ENCODE measurements at regions not wholly inside any gene's neighbourhood (a gene's known extent, or its start where the extent isn't known, plus 50 kb on each side); places are given as distances from the start of the nearest gene placed in this dataset.
A peak's percentile ranks its signal among the peaks of the same experiment; 100 is the strongest.

GRCh38 chr16:87012954-87013938 is 303.9 kb downstream of the C16orf95 start:
- peaks cover 5% of the 10 kb centered on the region for H3K4me1 Mint-ChIP-seq
- DNase-seq (no peak), ATAC-seq (no peak)
- no peaks in the 10 kb centered on the region for H3K9me3 Mint-ChIP-seq
- H3K4me3 Mint-ChIP-seq, result no peak overlapping the region
- H3K27me3 Mint-ChIP-seq, result peaks cover 20% of the 10 kb centered on the region
- no peak overlapping the region for H3K27ac Mint-ChIP-seq

- peaks cover 5% of the 10 kb centered on the region for H3K4me1 Mint-ChIP-seq
- peaks cover 26% of the 10 kb centered on the region for H3K27me3 Mint-ChIP-seq
- DNase-seq (no peak), ATAC-seq (no peak)
- no peak overlapping the region for H3K4me3 Mint-ChIP-seq
- no peaks in the 10 kb centered on the region for H3K9me3 Mint-ChIP-seq
- no peak overlapping the region for H3K27ac Mint-ChIP-seq
Measured at GRCh38 chr16:87014112-87014511, 303.1 kb downstream of the C16orf95 start.

DNA sequence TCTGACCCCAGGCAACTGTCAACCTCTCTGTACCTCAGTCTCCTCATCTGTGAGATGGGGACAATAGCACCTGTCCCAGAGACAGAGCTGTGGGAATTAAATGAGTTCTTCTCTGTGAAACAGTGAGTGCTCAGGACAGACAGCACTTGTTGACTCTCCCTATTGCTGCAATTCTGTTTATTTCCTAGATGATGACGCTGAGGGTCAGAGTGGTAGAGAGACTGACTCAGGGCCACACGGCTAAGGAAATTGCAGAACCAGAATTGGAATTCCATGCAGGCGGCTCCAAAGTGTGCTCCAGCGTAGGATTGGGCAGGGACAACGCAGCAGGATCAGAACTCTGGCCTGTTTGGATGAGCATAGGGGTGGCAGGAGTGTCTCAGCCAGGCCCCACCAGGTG is 302.2 kb downstream of the C16orf95 start:
- Mint-ChIP-seq H3K9me3 (no peaks in the 10 kb centered on the region), H3K4me3 (no peak overlapping the region), H3K27me3 (peaks cover 27% of the 10 kb centered on the region), H3K27ac (no peak overlapping the region), H3K4me1 (peaks cover 5% of the 10 kb centered on the region)
- ATAC-seq, result no peak
- DNase-seq, result no peak

DNA sequence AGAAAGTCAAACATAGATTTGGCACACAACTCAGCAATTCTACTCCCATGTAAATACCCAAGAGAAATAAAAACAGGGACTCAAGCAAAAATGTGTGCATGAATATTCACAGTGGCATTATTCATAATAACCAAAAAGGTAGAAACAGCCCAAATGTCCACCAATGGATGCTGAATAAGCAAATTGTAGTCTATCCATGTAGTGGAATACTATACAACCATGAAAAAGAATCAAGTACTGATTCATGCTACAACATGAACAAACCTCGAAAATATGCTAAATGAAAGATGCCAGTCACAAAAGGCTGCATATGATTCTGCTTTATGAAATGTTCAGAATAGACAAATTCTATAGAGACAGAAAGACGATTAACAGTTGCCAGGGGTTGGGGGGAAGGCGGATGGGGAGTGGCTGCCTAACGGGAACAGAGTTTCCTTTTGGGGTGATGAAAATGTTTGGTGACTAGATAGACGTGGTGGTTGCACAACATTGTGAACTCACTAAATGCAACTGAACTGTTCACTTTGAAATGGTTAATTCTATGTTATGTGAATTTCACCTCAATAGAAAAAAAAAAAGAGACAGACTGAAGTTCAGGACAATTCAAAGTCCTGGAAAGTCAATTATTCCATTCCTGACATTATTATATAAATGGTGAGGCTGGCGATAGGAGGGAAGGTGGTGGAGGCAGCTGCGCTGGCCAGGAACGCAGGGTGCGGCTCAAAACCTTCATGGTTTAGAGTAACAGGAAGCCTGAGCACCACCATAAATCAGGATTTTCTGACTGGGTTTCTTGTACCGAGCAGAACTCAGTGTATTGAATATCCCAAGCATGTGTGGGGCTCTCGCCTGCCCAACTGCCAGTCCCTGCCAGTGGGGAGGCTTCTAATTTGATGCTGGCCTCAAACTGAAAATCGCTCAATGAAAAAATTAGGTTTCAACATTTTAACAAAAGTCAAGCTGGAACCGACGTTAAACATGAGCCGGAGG is 300.9 kb downstream of the C16orf95 start:
- Mint-ChIP-seq H3K4me1 (peaks cover 5% of the 10 kb centered on the region), H3K4me3 (no peak overlapping the region), H3K9me3 (no peaks in the 10 kb centered on the region), H3K27ac (peak overlapping the region in 1 of 2 donors; percentile 6), H3K27me3 (peaks cover 35% of the 10 kb centered on the region)
- ATAC-seq (no peak), DNase-seq (no peak)

- H3K9me3 Mint-ChIP-seq, result no peaks in the 10 kb centered on the region
- peak overlapping the region in 1 of 2 donors; percentile 27 for H3K27ac Mint-ChIP-seq
- peaks cover 5% of the 10 kb centered on the region for H3K4me1 Mint-ChIP-seq
- no peak overlapping the region for H3K4me3 Mint-ChIP-seq
- peaks cover 35% of the 10 kb centered on the region for H3K27me3 Mint-ChIP-seq
- ATAC-seq (peak; percentile 56), DNase-seq (no peak)
Measured at GRCh38 chr16:87017371-87018012, 299.7 kb downstream of the C16orf95 start.

DNA sequence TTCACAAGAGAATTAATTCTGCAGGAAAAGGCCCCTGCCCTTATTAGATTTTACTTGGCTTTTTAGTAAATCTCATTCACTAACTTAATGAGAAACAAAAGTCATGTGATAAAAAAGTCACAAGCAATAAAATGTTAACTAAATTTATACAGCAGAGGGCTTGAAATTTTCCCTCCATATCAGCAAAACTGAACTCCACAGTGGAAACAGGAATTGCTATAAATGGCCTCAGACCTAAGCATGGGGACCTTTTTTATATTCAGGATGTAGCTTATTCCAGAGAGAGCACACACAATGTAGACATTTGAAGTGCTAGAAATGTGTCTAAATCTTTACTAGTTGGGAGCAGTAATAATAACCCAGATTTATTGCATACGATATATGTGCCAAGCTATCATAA is 291.5 kb downstream of the C16orf95 start:
- Mint-ChIP-seq H3K4me1 (no peaks in the 10 kb centered on the region), H3K9me3 (no peaks in the 10 kb centered on the region), H3K4me3 (no peak overlapping the region), H3K27me3 (peaks cover 9% of the 10 kb centered on the region), H3K27ac (no peak overlapping the region)
- ATAC-seq, result no peak
- no peak for DNase-seq

DNA sequence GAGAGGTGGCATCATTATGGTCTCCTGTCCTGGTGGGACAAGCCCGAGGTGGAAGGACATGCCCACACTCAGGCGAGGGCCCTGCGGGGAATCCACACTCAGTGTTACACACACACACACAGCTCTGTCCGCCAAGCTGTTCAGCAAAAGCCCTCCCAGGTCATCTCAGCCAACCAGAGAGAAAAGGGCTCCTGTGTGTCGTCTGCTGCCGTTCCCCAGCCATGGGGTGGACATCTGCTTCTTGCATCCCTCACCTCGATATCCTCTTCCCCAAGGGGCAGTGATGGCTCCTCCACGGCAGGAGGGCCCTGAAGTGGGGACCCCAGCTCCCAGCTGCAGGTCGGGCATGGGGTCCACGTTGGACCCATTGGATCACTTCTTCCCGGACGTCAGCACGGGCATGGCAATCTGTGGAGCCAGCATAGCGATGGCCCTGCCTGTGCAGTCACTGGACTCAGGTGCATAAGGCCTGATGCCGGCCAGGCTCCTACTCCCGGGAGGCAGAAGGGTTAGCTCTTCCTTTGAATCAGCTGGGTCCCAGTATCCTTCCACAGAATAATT is 290.1 kb downstream of the C16orf95 start:
- ATAC-seq (no peak), DNase-seq (no peak)
- H3K27ac Mint-ChIP-seq, result no peak overlapping the region
- no peaks in the 10 kb centered on the region for H3K4me1 Mint-ChIP-seq
- H3K4me3 Mint-ChIP-seq, result no peak overlapping the region
- peaks cover 0 to 8% of the 10 kb centered on the region in 2 donors for H3K9me3 Mint-ChIP-seq
- peaks cover 7% of the 10 kb centered on the region for H3K27me3 Mint-ChIP-seq

- Mint-ChIP-seq H3K4me1 (no peaks in the 10 kb centered on the region), H3K27me3 (peaks cover 7% of the 10 kb centered on the region), H3K4me3 (no peak overlapping the region), H3K27ac (no peak overlapping the region), H3K9me3 (peaks cover 0 to 8% of the 10 kb centered on the region in 2 donors)
- ATAC-seq, result no peak
- DNase-seq, result no peak
Measured at GRCh38 chr16:87028481-87029320, 288.5 kb downstream of the C16orf95 start.

GRCh38 chr16:87032554-87032953 is 284.6 kb downstream of the C16orf95 start:
- peaks cover under 1% of the 10 kb centered on the region for H3K27me3 Mint-ChIP-seq
- H3K9me3 Mint-ChIP-seq, result peaks cover 0 to 8% of the 10 kb centered on the region in 2 donors
- no peak overlapping the region for H3K4me3 Mint-ChIP-seq
- no peak overlapping the region for H3K27ac Mint-ChIP-seq
- ATAC-seq (no peak), DNase-seq (no peak)
- no peaks in the 10 kb centered on the region for H3K4me1 Mint-ChIP-seq

DNA sequence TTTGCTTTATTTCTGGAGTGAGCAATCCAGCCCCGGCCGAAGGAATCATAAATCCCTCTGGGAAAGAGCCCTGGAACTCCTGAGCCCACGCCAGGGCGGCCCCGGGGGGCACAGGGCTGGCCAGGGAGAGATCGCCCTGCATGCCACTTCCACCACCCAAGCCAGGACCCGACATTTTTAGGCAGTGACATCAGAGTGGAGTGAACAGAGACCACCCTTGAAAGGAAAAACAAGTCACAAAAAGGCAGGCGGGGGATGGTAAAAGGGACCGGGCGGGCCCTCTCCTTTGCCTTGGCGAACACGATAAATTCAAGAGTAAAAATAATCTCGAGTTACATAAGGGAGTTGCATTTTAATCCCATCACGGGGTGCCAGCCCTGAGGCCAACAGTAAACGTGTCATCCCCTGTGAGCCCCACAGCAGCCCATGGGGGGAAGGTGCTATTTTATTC is 284.1 kb downstream of the C16orf95 start:
- no peaks in the 10 kb centered on the region for H3K4me1 Mint-ChIP-seq
- H3K9me3 Mint-ChIP-seq, result peaks cover 0 to 8% of the 10 kb centered on the region in 2 donors
- DNase-seq, result no peak
- no peak overlapping the region for H3K4me3 Mint-ChIP-seq
- no peak for ATAC-seq
- no peaks in the 10 kb centered on the region for H3K27me3 Mint-ChIP-seq
- no peak overlapping the region for H3K27ac Mint-ChIP-seq

GRCh38 chr16:87033541-87034300 is 283.5 kb downstream of the C16orf95 start:
- Mint-ChIP-seq H3K4me3 (no peak overlapping the region), H3K27ac (no peak overlapping the region), H3K27me3 (no peaks in the 10 kb centered on the region), H3K4me1 (no peaks in the 10 kb centered on the region), H3K9me3 (peaks cover 0 to 8% of the 10 kb centered on the region in 2 donors)
- ATAC-seq (no peak), DNase-seq (no peak)

DNA sequence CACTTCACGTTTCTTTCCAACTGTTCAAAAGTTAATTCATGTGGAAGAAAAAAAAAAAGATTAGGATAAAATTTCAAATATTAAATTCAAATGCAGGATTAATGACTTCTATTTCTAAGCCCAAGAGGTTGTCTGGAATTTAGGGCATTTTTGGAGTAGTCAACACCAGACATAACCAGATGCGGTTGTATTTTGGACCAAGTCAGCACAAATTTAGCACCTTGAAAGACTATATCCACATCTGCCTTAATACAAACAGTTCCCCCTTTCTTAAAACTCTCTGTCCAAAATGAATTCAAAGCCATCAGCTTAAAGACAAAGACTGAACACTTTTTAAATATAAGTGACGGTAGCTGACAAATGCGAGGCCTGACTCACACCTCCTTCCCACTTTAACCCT is 282.9 kb downstream of the C16orf95 start:
- Mint-ChIP-seq H3K4me1 (no peaks in the 10 kb centered on the region), H3K4me3 (no peak overlapping the region), H3K9me3 (peaks cover 0 to 8% of the 10 kb centered on the region in 2 donors), H3K27ac (no peak overlapping the region), H3K27me3 (no peaks in the 10 kb centered on the region)
- no peak for DNase-seq
- no peak for ATAC-seq

- Mint-ChIP-seq H3K9me3 (peaks cover 0 to 8% of the 10 kb centered on the region in 2 donors), H3K4me1 (no peaks in the 10 kb centered on the region), H3K27me3 (no peaks in the 10 kb centered on the region), H3K4me3 (no peak overlapping the region), H3K27ac (no peak overlapping the region)
- no peak for ATAC-seq
- DNase-seq, result no peak
Measured at GRCh38 chr16:87035053-87035452, 282.1 kb downstream of the C16orf95 start.

GRCh38 chr16:87037012-87037411 is 280.2 kb downstream of the C16orf95 start:
- ATAC-seq, result no peak
- H3K4me3 Mint-ChIP-seq, result no peak overlapping the region
- H3K27ac Mint-ChIP-seq, result peak overlapping the region in 1 of 2 donors; percentile 34
- no peaks in the 10 kb centered on the region for H3K27me3 Mint-ChIP-seq
- H3K4me1 Mint-ChIP-seq, result no peaks in the 10 kb centered on the region
- no peaks in the 10 kb centered on the region for H3K9me3 Mint-ChIP-seq
- DNase-seq, result no peak
